GM12873 (cell line): ENCODE measurements at regions not wholly inside any gene's neighbourhood (a gene's known extent, or its start where the extent isn't known, plus 50 kb on each side); places are given as distances from the start of the nearest gene placed in this dataset.

Experiments
- TF ChIP-seq, protein P1 (sequence below): IDR thresholded peaks from 2 replicates; pipeline ENCODE4 v1.5.1; 2012; ENCODE audit warnings: low read depth, mild to moderate bottlenecking, moderate library complexity, low read length, control low read depth; ENCODE audit not compliant: insufficient read depth; ENCODE audit errors: missing control alignments

DNA sequence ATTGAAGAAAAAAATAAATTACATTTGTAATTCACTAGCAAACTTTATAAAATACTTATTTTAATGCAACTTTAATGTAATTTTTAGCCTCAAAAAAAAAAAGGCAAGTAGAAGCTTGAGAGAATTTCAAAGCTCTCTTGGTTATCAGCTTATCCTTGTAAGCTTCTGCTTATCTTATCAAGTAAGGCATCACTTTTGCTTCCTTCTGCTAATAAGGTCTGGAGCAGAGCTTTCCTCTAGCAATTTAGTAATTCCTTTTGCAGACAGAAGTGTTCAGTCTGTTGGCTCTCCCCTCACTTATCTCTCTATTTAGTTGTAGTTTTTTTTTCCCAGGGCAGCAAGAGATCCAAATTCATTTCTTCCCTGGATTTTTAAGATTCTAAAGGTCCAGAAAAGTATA lies 525.0 kb downstream of the ISL1 start:
- TF ChIP-seq, protein P1, sequence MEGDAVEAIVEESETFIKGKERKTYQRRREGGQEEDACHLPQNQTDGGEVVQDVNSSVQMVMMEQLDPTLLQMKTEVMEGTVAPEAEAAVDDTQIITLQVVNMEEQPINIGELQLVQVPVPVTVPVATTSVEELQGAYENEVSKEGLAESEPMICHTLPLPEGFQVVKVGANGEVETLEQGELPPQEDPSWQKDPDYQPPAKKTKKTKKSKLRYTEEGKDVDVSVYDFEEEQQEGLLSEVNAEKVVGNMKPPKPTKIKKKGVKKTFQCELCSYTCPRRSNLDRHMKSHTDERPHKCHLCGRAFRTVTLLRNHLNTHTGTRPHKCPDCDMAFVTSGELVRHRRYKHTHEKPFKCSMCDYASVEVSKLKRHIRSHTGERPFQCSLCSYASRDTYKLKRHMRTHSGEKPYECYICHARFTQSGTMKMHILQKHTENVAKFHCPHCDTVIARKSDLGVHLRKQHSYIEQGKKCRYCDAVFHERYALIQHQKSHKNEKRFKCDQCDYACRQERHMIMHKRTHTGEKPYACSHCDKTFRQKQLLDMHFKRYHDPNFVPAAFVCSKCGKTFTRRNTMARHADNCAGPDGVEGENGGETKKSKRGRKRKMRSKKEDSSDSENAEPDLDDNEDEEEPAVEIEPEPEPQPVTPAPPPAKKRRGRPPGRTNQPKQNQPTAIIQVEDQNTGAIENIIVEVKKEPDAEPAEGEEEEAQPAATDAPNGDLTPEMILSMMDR: no peak

DNA sequence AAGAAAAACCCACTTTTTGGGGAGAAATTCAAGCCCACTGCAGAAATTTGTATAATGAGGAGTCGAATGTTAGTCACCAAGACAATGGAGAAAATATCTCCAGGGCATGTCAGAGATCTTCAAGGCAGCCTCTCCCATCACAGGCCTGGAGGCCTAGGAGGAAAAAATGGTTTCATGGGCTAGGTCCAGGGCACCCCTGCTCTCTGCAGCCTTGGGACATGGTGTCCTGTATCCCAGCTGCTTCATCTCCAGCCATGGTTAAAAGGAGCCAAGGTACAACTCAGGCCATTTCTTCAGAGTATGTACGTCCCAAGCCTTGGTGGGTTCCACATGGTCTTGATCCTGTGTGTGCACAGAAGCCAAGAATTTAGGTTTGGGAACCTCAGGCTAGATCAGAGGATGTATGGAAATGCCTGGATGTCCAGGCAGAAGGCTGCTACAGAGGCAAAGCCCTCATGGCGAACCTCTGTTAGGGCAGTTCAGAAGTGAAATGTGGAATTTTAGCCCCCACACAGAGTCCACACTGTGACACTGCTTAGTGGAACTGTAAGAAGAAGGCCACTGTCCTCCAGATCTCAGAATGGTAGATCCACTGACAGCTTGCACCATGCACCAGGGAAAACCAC lies 561.4 kb downstream of the ISL1 start:
- TF ChIP-seq, protein P1: no peak

DNA sequence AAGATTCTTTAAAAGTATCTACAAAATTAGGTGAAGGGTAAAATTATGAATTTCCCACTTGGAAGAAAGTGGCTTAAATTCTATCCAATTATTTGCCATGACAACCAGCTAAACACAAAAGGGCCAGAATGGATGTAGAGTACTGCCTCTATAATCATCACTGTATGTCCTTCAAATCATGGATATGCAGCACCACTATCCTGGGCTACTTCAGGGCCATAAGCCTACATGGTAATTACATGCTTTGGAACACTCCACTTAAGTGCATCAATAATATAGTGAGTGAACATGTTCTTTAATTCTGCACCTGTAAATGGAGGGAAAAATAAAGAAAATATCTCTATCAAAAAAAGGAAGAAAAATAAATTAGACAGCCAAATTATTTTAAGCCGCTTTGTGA lies 575.2 kb downstream of the ISL1 start:
- TF ChIP-seq, protein P1: no peak

GRCh38 chr5:51960617-51961121 lies 577.4 kb downstream of the ISL1 start:
- TF ChIP-seq, protein P1: peak; percentile 14

- TF ChIP-seq, protein P1: no peak
These were observed 577.9 kb downstream of the ISL1 start for GRCh38 chr5:51961154-51961562.

DNA sequence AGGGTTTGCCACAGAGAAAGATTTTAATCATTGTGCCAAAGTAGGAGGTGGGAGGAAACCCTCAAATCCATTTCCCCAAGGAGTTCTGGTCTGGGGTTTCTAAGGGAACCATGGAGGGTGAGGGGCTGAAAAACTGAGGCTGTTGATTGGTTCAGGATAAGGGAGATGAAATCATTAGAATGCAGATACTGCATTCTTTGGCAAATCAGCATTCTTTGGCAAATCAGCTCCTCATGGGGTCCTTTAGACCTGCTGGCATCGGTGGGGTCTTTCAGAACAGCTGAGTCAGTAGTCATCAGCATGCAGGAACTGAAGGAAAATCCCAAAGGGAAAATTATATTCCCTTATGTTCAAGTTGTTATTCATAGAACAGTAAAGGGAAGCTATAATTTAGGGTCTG lies 585.5 kb downstream of the ISL1 start:
- TF ChIP-seq, protein P1: no peak

DNA sequence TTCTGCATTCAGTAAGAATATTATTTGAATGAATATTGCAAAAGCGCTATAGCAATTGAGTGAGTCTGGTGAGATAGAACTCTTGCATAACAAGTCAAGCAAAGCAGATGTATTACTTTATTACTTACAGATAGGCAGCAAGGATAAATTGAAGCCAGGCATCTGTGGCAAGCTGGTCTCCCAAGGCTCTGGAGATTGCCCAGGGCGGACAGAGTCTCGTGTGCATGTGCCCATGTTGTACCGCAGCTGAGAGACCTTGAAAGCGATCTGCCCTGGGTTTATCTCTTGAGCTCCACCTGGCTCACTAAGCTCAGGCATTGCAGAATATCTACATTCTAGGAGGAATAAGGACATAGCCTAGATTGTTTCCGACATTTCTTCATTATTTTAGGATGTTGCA lies 591.6 kb downstream of the ISL1 start:
- TF ChIP-seq, protein P1: no peak

GRCh38 chr5:51977014-51977413 lies 593.8 kb downstream of the ISL1 start:
- TF ChIP-seq, protein P1: no peak
